ENCODE measurements at regions not wholly inside any gene's neighbourhood (a gene's known extent, or its start where the extent isn't known, plus 50 kb on each side); places are given as distances from the start of the nearest gene placed in this dataset.

- TF ChIP-seq CTCF (conservative IDR thresholded peaks at IDR 0.05; ENCODE audit: low read depth, low read length) (no peak), POLR2A (IDR thresholded peaks at IDR 0.05; ENCODE audit: low read depth, low read length) (no peak), ELK1 (IDR thresholded peaks at IDR 0.05; ENCODE audit: borderline replicate concordance, low read depth, low read length) (no peak), CHD1 (IDR thresholded peaks at IDR 0.05; ENCODE audit: low read depth, low read length) (no peak), CEBPB (IDR thresholded peaks at IDR 0.05; ENCODE audit: low read depth, low read length) (no peak), MAZ (IDR thresholded peaks at IDR 0.05; ENCODE audit: borderline replicate concordance, low read depth, low read length) (no peak), RAD21 (IDR thresholded peaks at IDR 0.05; ENCODE audit: low read length) (no peak), RFX5 (IDR thresholded peaks at IDR 0.05; ENCODE audit: low read depth, low read length) (no peak), SMC3 (IDR thresholded peaks at IDR 0.05; ENCODE audit: low read depth, low read length) (no peak), USF2 (IDR thresholded peaks at IDR 0.05; ENCODE audit: low read depth, low read length) (no peak)
These were observed 1989.0 kb downstream of the C4orf33 start for GRCh38 chr4:131084997-131085396.

All from IMR-90 (cell line).